Activated T-cell treated with anti-CD3 and anti-CD28 coated beads for 24 hours (primary cell): ENCODE measurements at regions not wholly inside any gene's neighbourhood (a gene's known extent, or its start where the extent isn't known, plus 50 kb on each side); places are given as distances from the start of the nearest gene placed in this dataset.
A peak's percentile ranks its signal among the peaks of the same experiment; 100 is the strongest.

Source experiments
- DNase-seq: peaks from one replicate; pipeline ENCODE4 v3.0.0-alpha.2; 2020; ENCODE audit warnings: low read depth

DNA sequence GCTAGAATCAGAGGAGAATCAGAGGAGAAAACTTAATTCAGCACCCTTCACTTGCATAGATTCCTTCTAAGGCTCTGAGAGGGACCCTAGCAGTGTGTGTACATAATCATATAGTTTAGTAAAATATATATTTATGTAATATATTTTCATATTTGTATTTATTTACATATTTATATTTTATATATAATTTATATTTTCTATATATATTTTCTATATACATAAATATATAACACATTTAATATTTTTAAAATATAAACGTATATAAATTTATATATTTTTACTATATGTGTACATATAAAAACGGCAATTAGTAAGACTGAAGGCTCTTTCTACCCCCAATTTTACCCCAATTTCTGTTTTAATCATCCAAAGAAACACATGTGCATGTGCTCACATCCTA is 80.3 kb downstream of the NXPE2 start:
- no peak for DNase-seq

DNA sequence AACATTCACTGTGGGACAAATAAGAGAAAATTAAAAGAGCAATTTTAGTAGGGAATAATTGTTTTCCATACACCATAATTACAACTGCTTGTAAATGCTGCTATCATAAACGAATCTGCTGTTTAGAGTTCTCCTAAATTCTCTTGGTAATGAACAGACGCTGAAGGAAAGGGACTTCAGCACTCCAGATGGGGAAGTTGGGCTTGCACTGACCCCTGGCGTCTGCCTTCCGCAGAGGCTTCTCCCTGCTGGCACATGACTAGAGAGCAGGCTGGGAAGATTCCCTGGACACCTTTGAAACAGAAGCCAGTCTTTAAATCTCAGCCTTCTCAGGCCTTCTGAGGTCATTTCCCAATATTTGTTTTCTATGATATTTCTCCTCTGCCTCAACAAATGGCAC is 84.1 kb downstream of the NXPE2 start:
- peak; percentile 2 for DNase-seq

DNA sequence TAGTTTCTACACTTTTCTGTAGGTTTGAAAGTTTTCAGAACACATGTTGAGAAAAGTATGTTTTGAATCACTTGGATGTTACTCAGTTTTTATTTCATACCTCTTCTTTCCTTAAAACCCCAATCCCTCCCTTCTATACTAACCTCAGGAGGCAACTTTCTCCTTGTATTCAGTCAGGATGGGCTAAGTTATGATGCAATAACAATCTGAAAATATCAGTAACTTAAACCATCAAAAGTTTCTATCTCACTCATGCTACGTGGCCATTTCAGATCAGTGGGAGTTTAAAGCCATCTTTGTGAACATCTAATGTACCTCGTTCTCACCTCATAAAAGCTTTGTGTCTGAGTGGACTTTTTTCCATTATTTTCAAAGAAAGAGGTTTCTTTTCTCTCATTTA is 86.2 kb downstream of the NXPE2 start:
- DNase-seq = no peak

DNA sequence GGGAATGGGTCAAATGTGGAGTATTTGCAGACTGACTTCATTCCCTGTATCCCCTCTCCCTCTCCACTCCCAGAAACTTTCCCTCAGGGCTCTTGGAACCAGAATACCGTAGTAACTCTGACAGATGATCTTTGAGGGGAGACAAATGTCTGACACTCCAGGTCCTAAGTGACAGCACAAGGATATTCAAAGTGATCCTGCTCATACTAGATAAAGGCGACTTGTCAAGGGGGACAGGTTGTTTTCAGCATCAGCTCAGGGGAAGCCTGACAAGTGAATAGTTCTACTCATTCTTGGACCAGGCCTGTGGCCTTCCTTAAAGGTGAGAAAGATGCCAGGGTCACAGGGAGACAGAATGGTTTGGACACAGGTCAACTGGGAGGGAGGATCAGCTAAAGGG is 92.8 kb downstream of the NXPE2 start:
- DNase-seq = no peak

DNA sequence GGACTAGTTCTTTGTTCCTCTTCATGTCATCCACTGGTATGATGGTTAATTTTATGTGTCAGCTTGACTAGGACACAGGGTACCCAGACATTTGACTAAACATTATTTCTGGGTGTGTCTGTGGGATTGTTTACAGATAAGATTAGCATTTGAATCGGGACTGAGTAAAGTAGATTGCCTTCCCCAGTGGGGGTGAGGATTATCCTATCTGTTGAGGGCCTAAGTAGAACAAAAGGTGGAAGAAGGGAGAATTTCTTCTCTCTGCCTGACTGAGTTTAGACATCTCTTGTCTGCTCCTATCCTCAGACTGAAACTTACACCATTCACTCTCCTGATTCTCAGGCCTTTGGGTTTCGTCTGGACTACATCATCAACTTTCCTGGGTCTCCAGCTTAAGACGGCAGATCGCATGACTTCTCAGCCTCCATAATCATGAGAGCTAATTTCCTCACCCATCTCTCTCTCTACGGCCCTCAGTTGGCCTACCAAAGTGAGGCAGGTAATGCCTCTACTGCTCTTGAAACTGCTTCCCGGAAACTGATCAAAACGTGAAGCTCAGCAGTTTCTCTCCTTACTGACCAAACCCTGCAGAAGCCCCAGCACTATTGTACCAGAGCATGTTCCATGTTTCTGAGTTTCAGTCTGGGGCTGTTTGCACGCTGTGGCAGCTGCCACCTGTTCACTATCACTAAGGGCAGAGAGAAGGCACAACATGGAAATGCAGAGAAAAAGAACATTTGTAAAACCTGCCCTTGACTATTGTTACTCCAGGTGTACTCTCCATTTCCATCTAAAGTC is 95.4 kb downstream of the NXPE2 start:
- DNase-seq = no peak

DNA sequence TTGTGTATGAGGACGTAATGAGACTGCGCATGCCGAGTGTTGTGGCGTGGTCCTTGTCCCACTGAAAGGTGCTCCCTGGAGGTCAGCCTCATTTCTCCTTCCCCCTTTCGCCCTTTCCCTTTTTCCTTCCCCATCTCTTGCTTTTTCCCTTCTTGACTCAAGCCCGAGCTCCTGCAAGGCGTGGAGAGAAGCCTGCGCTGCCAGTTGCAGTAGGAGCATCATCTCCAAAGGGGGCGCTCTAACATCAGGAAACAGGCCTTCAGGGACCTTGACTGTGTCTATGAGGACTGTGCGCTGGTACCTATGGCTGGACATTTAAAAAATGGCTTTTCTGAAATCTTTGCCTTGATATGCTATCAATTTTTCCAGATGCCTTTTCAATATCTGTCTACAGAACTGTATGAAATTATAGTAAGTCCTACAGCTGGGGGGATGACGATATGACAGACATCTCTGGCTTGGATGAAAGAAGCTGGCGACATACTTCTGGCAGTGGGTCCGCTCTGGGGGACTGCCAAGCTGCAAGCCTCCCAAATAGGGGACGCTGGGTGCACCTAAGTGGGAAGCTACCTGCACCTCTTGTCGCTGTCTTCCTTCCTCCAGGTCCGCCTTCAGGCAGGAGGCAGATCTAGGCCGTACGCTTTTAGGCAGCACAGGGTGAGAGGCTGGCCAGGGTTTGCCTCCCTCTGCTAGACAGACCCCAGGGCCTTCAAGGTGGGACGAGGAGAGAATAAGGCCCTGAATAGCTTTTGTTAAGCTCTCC is 96.5 kb downstream of the NXPE2 start:
- no peak for DNase-seq

DNA sequence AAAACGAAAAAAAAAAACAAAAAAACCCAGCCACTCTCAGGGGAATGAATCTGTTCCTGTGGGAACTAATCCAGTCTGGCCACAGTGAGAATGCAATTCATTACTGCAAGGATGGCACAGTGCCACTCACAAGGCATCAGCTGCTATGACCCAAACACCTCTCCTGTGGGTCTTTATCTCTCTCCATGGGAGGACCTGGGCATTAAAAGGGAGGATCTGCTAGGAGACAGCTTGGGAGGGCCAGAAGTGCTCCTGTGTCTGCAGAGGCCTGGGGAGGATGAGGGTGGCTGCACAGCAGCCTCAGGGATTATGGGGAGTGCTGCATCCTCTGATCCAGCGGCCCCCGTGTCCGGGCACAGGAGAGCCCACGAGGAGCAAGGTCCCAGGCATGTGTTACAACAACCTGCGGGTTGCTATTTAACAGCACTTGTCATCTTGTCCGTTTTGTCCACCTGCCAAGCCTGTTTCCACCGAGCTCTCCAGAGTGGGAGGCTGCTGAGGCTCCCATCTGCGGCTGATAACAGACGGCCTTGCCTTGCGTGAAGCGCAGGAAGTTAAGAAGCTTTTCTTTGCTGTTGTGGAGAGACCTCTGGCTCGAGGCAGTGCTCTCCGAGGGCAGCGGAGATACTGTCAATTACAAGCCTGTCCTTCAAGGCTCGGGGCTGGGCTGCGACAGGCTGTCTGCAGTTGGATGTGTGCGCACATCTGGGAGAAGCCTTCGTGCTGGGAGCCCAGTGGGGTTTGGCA is 97.7 kb downstream of the NXPE2 start:
- no peak for DNase-seq

DNA sequence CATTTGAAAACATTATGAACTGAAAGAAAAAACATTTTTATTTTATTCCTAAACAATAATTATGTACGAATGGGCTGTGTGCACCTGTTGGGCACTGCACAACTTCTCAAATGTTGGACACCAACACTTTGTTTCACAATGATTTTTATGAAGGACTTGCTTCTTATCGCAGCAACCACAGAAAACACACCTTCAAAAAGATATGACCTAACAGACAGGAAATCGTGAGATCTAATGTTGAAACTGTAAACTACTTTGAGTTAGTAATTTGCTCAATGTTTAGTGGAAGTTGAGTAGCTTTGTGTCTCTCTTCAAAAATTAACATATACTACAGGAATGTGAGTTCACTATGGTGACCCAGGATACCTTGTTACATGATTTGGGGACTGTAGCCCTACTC is 98.6 kb downstream of the NXPE2 start:
- no peak for DNase-seq

DNA sequence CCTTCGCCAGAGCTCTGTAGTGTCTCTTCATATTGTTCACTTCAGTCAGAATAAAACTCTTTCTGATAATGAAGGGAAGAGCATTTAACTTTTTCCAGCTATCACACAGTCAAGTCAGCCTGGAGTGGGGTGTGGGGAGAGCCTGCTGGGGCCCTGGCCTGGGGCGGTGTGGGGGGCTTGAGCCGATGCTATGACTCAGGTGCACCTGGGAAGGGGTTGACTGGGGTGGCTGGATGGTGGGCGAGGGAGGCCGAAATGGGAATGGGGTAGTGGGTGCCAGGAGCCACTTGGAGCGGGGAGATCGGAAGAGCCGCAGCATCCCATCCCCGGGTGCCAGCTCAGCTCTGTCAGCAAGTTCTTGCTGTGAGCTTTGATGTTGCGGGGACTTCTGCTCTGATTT is 100.9 kb downstream of the NXPE2 start:
- DNase-seq = no peak

DNA sequence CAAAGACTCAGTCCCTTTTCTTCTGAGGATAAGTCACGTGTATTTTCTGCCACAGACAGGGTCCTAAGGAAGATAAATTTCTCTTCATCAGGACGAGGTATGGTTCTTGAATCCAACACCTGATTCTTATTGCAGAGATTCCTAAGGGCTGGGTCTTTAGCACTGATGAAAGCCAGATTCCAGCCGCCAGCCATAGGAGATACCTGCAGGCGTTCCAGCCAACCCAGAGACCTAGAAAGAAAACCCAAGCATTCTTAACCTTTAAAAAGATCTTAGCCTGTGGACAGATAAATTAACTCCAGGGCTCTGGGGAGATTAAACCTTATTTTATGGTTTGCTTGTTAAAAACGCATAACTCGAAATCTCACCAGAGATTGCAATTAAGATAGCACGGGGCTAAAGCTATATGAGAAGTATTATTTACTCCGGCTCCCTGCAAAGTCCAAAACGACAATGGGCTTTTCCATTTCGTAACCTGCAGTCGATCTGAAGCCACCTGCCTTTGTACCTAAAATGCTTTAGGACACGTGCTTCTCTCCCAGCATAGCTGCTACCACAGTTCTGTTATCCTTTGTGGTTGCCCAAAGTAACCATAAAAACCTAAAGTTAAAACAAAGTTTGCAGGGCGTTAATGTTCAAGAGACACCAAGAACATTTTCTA is 104.5 kb downstream of the NXPE2 start:
- no peak for DNase-seq

DNA sequence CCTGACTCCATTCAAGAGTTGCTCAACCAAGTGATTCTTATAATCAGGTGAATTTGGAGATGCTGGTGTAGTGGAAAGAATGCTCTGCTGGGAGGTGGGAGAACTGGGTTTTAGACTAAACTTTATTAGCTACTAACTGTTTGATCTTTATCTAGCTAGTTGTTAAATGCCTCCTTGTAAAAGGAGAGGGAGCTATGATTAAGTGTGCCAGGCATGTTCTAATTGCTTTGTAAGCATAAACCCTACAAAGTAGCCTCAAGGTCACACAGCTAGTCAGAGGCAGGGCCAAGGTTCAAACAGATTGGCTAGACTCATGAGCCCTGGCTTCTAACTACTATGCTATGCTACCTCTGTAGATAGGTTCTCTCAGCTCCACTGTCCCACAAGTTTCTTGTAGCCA is 105.5 kb downstream of the NXPE2 start:
- no peak for DNase-seq

DNA sequence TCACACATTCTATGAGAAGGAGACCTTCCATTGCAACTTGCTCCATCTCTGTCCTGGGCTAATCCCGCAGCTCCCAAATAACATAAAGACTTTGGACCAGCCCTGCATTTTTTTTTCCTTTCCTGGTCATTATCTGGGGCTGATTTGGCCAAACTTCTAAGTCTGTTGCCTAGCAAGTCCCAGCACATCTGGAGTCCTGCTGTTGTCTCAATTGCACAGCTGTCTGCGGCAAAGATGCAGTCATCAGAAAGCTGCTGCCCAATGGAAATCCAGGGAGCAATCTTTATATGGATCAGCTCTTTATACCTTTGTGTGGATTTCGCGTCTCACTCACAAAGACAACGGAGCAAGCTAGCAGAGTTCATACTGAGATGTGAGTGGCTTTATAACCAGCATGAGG is 105.9 kb downstream of the NXPE2 start:
- DNase-seq = no peak

DNA sequence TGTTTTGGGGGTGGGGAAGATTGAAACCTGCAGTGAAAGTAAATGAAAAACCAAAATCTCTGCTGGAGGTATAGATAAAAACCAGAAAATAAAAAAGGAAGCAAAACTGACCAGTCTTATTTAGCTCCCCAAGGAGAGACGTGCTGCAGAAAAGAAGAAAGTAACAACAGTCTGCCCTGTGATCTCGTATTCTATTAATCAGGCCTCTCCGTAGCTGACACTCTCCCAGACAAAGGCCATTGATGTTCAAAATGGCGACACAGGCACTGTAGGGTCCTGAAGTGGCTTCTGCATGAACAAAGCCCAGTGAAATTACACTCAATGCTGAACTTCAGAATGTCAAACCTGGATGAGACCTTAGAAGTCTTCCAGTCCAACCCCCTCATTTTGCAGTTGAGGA is 106.6 kb downstream of the NXPE2 start:
- DNase-seq = no peak

DNA sequence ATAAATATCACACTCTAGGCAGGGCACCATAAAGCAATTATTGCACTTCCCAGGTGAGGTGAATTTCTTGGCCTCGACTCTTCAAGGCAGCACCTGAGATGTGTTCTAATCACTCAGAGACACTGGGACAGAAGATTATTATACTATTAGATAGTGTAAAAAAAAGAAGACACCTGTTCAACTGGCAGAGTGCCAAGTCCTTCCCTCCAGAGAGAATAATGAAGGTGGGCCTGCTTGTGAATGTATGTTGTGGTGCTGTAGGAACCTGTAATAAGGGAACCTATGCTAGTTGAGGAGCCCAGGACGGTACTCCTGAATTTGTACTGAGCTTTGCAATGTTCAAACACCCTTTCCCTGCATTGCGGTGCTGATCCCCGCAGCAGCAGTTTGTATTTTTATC is 107.5 kb downstream of the NXPE2 start:
- no peak for DNase-seq

DNA sequence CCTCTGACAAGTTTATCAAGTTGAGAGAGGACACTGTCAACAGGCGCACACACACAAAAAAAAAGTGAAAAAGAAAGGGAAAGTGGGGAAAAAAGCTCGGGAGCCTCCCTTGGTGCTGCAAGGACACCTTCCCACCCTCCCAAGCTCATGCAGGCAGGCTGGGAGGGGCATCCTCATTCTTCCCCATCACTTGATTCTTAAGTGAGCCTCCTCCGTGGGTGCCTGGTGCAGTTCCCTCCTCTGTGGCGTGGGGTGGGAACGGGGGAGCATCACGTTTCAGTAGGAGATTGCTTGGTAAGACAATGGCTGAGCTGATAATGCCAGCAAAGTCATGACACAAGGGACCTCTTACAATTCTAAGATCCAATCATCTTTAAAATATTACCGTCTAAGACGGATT is 108.8 kb downstream of the NXPE2 start:
- no peak for DNase-seq

DNA sequence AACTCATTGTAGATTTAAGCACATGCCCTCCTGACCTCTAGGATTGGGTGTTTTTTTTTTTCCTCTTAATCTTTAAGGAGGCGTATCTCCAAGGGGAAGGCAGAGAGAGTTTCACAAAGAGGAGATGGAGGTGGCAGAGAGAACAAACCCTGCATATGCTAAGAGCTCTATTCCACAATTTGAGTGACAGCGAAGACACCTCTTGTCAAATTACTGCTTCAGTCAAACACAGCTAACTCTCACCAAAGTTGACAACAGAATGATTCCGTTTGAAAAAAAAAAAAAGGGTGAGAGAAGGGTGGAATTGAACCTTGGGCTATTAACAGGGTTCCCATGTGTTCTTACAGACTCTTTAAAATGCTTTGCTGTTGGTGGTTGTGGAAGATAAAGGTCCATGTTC is 112.6 kb downstream of the NXPE2 start:
- DNase-seq = no peak

DNA sequence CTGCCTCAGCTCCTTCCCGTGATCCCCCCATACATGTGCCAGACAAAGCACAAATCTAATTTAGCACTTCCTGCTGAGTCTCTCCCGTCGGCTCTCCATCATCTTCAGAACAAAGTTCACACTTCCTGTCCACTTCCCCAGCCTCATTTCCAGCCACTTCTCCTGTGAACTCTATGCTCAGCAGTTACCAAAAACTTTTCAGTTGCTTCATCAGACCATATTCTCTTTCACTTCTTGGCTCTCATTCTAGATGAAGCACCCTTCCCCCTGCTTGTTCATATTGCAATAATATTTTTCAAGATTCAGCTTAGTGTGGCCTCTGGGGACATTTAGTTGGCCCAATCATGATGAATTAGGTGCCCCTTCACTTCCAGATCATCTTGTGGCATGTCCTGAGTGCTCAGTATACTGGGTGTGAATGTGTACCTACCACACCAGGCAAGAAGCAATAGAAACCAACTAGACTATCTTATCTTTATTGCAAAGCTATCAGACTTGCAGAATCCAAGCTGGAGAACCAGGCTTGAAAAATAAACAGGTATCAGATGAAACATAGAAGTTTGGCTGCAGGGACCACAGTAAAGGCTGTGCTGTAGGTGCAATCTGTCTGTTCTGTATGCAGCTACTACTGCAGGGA is 115.8 kb downstream of the NXPE2 start:
- no peak for DNase-seq

DNA sequence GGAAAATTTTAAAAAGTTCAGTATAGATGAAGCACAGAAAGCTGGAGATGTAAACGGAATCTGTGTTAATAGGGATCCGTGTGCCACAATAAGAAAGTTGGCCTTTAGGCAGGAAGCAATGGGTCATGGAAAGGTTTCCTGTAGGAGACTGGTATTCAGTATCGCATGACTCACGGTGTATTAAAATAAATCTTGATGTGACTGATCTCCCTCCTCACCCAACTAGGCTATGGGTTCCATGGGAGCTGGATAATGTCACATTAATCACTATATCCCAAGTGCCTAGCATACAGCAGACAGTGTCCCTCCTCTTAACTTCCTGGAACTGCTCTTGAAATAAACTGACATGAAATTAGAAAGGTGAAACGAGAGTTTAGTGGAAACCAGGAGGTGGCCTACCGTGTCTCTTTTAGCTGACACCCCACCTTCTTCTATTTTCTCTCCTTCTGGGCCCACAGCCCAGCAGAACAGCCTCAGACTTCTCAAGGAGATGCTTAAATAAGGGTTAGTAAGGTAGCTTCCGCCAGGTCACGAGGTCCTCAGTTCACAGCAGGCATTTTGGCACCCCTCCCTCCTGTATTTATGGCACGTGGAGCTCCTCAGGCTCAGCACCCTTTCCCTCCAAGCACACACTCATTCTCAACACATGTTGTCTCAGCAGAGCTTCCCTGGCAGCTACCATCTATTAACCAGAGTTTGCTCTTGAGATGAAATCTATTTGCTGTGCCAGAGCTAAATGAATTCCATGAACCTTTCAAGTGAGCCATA is 118.8 kb downstream of the NXPE2 start:
- DNase-seq = no peak

DNA sequence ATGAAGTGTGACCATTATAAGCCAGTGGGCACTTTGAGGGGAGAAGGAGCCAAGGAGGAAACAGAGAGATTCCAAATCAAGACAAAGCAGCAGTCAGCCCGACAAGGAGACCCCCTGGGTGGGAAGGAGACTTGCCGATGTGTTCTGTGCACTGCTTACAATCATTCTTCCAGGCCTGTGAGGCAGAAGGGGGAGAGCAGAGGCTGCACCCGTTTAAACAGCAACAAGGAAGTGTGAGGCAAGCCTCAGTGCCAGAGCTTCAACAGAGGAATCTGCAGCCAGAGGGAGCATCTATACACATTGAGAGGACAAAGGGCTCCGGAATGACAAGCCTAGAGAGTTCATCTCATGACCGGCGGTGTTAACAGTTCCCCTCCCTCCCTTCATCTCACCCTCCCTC is 121.1 kb downstream of the NXPE2 start:
- DNase-seq = no peak

DNA sequence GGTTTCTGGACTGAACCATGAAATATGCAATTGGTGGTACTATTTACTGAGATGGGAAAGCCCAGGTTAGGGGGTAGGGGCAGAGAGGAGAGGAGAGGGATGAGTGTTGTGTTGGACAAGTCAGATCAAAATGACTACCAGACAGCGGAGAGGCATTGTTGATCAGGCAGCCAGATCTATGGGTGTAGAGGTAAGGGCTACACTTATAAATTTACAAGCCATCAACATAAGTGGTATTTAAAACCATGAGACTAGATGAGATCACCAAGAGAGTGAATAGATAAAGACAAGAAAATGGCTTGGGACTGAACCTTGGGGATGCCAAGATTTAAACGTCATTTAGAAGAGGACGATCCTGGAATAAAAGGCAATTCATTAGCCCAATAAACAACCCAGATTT is 123.4 kb downstream of the NXPE2 start:
- no peak for DNase-seq

DNA sequence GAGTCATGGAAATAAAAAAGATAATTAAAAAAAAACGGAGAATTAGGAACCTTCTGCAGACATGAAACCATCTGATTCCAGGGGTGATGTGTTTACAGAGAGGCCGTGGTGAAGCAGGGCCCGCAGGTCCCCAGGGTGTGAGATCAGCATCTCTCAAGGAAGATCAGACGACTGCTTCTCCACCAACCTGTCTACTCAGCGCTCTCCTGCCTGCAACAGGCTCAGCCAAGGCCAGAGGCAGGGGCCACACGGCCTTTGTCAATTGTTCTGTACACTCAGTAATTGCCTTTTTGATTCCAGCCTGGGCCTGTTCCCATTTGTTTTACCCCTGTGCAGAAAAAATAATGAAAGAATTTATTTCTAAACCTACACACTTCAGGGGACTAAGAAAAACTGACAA is 124.6 kb downstream of the NXPE2 start:
- DNase-seq = no peak
